HUES48 (cell line): ENCODE measurements at regions not wholly inside any gene's neighbourhood (a gene's known extent, or its start where the extent isn't known, plus 50 kb on each side); places are given as distances from the start of the nearest gene placed in this dataset.
"Not testable (repeated sequence)": the region's sequence is repeated elsewhere in the genome, so short reads cannot be mapped to it uniquely, and the experiment has no call there.

ENCODE experiments used
- H3K27ac ChIP-seq: one replicate; pipeline ENCODE4 v1.7.0; 2013; ENCODE audit warnings: low read depth, low read length, inconsistent platforms
- H3K27me3 ChIP-seq: 2 replicates; pipeline ENCODE4 v1.6.1; 2013; ENCODE audit warnings: mild to moderate bottlenecking, low read length; ENCODE audit not compliant: control insufficient read depth, insufficient read depth
- H3K36me3 ChIP-seq: 2 replicates; pipeline ENCODE4 v1.6.1; 2013; ENCODE audit warnings: low read length; ENCODE audit not compliant: control insufficient read depth, insufficient read depth
- H3K4me1 ChIP-seq: 2 replicates; pipeline ENCODE4 v1.6.1; 2013; ENCODE audit warnings: mild to moderate bottlenecking, low read length; ENCODE audit not compliant: control insufficient read depth, insufficient read depth
- H3K4me3 ChIP-seq: 2 replicates; pipeline ENCODE4 v1.5.1; 2013; ENCODE audit warnings: mild to moderate bottlenecking, low read depth, low read length
- H3K9ac ChIP-seq: 2 replicates; pipeline ENCODE4 v1.6.1; 2013; ENCODE audit warnings: mild to moderate bottlenecking, low read depth, low read length, moderate library complexity
- H3K9me3 ChIP-seq: 2 replicates; pipeline ENCODE4 v1.6.1; 2013; ENCODE audit warnings: low read length; ENCODE audit not compliant: control insufficient read depth, insufficient read depth

- Histone ChIP-seq H3K36me3 (no peaks in the 10 kb centered on the region), H3K27ac (no peak overlapping the region), H3K27me3 (no peaks in the 10 kb centered on the region), H3K9me3 (peaks cover 4% of the 10 kb centered on the region), H3K4me3 (no peak overlapping the region), H3K9ac (no peak overlapping the region), H3K4me1 (no peaks in the 10 kb centered on the region)
Measured at GRCh38 chr5:166926138-166926537, 1365.3 kb upstream of the WWC1 start.

- not testable (repeated sequence) for H3K9me3 ChIP-seq, H3K4me3 ChIP-seq, H3K4me1 ChIP-seq, H3K36me3 ChIP-seq, H3K9ac ChIP-seq, H3K27ac ChIP-seq, H3K27me3 ChIP-seq
Measured at GRCh38 chr5:166926806-166927475, 1364.5 kb upstream of the WWC1 start.

- Histone ChIP-seq H3K27me3 (no peaks in the 10 kb centered on the region), H3K9me3 (no peaks in the 10 kb centered on the region)
Measured at GRCh38 chr5:166936351-166936750, 1355.1 kb upstream of the WWC1 start.

GRCh38 chr5:166938071-166938470, 1353.4 kb upstream of the WWC1 start:
- H3K4me3 ChIP-seq, result no peak overlapping the region
- H3K27ac ChIP-seq, result no peak overlapping the region
- no peak overlapping the region for H3K9ac ChIP-seq
- peaks cover 6% of the 10 kb centered on the region; the same call in 1 of the 2 replicates for H3K9me3 ChIP-seq
- H3K36me3 ChIP-seq, result no peaks in the 10 kb centered on the region
- H3K27me3 ChIP-seq, result no peaks in the 10 kb centered on the region
- H3K4me1 ChIP-seq, result no peaks in the 10 kb centered on the region

More at GRCh38 chr5:166936351-166936750, 1355.1 kb upstream of the WWC1 start:
- H3K27ac ChIP-seq, result no peak overlapping the region
- no peaks in the 10 kb centered on the region for H3K4me1 ChIP-seq
- no peaks in the 10 kb centered on the region for H3K36me3 ChIP-seq
- H3K4me3 ChIP-seq, result no peak overlapping the region
- H3K9ac ChIP-seq, result no peak overlapping the region

GRCh38 chr5:166942948-166943347, 1348.5 kb upstream of the WWC1 start:
- Histone ChIP-seq H3K36me3 (no peaks in the 10 kb centered on the region), H3K9ac (no peak overlapping the region), H3K9me3 (peaks cover 7% of the 10 kb centered on the region; the same call in 1 of the 2 replicates), H3K27me3 (no peaks in the 10 kb centered on the region), H3K4me1 (no peaks in the 10 kb centered on the region), H3K27ac (no peak overlapping the region), H3K4me3 (no peak overlapping the region)

GRCh38 chr5:166947045-166947444, 1344.4 kb upstream of the WWC1 start:
- H3K27me3 ChIP-seq, result no peaks in the 10 kb centered on the region
- H3K4me3 ChIP-seq, result no peak overlapping the region
- H3K4me1 ChIP-seq, result no peaks in the 10 kb centered on the region
- H3K27ac ChIP-seq, result no peak overlapping the region
- H3K36me3 ChIP-seq, result no peaks in the 10 kb centered on the region
- H3K9me3 ChIP-seq, result peaks cover 7% of the 10 kb centered on the region; the same call in 1 of the 2 replicates
- H3K9ac ChIP-seq, result no peak overlapping the region

GRCh38 chr5:166948679-166949078, 1342.8 kb upstream of the WWC1 start:
- Histone ChIP-seq H3K9me3 (no peaks in the 10 kb centered on the region), H3K36me3 (no peaks in the 10 kb centered on the region), H3K4me3 (no peak overlapping the region), H3K27me3 (no peaks in the 10 kb centered on the region), H3K27ac (no peak overlapping the region), H3K9ac (no peak overlapping the region), H3K4me1 (no peaks in the 10 kb centered on the region)

- Histone ChIP-seq H3K27ac (no peak overlapping the region), H3K9me3 (no peaks in the 10 kb centered on the region), H3K36me3 (no peaks in the 10 kb centered on the region), H3K9ac (no peak overlapping the region), H3K4me3 (no peak overlapping the region), H3K27me3 (no peaks in the 10 kb centered on the region), H3K4me1 (no peaks in the 10 kb centered on the region)
Measured at GRCh38 chr5:166952048-166952447, 1339.4 kb upstream of the WWC1 start.

- peaks cover 4% of the 10 kb centered on the region; the same call in 1 of the 2 replicates for H3K4me1 ChIP-seq
- no peak overlapping the region for H3K27ac ChIP-seq
- no peaks in the 10 kb centered on the region for H3K36me3 ChIP-seq
- H3K27me3 ChIP-seq, result no peaks in the 10 kb centered on the region
- no peak overlapping the region for H3K4me3 ChIP-seq
- no peaks in the 10 kb centered on the region for H3K9me3 ChIP-seq
- no peak overlapping the region for H3K9ac ChIP-seq
Measured at GRCh38 chr5:166957782-166958181, 1333.7 kb upstream of the WWC1 start.

GRCh38 chr5:166959766-166960165, 1331.7 kb upstream of the WWC1 start:
- no peaks in the 10 kb centered on the region for H3K9me3 ChIP-seq
- H3K36me3 ChIP-seq, result no peaks in the 10 kb centered on the region
- no peaks in the 10 kb centered on the region for H3K27me3 ChIP-seq

GRCh38 chr5:166961028-166961427, 1330.4 kb upstream of the WWC1 start:
- H3K4me1 ChIP-seq, result peaks cover 8% of the 10 kb centered on the region; the same call in 1 of the 2 replicates
- no peak overlapping the region for H3K27ac ChIP-seq
- H3K9me3 ChIP-seq, result no peaks in the 10 kb centered on the region
- H3K4me3 ChIP-seq, result no peak overlapping the region
- H3K36me3 ChIP-seq, result no peaks in the 10 kb centered on the region
- H3K9ac ChIP-seq, result no peak overlapping the region
- H3K27me3 ChIP-seq, result no peaks in the 10 kb centered on the region

More at GRCh38 chr5:166959766-166960165, 1331.7 kb upstream of the WWC1 start:
- Histone ChIP-seq H3K27ac (no peak overlapping the region), H3K4me3 (no peak overlapping the region), H3K9ac (no peak overlapping the region), H3K4me1 (peaks cover 8% of the 10 kb centered on the region; the same call in 1 of the 2 replicates)
